GM18511 (cell line): ENCODE measurements at regions not wholly inside any gene's neighbourhood (a gene's known extent, or its start where the extent isn't known, plus 50 kb on each side); places are given as distances from the start of the nearest gene placed in this dataset.

Source experiments
- ATAC-seq: cut with Tn5 transposase; IDR thresholded peaks from one replicate; pipeline ENCODE4 v1.9.1; 2021; ENCODE audit warnings: mild to moderate bottlenecking, moderate library complexity; ENCODE audit not compliant: unreplicated experiment

DNA sequence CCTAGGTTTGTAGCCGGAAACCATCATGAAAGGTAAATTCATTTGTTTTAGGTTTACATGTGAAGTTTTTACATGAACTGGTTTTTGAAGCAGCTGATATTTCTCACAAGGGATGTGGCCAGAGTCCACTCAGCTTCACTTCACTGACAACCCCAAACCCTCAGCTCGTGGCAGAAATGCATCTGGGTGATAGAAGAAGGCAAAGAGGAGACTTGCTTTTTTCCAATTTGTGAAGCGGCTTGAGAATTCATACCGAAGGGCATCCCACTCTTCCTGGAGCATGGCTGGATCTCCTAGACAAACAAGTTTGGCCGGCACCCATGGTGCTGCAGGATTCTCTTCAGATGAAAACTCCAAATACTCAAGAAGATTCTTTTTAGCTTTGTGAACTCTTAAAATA lies 392.8 kb upstream of the CNR1 start:
- no peak for ATAC-seq

- ATAC-seq, result no peak
These were observed 390.5 kb upstream of the CNR1 start for GRCh38 chr6:88556663-88557062.

DNA sequence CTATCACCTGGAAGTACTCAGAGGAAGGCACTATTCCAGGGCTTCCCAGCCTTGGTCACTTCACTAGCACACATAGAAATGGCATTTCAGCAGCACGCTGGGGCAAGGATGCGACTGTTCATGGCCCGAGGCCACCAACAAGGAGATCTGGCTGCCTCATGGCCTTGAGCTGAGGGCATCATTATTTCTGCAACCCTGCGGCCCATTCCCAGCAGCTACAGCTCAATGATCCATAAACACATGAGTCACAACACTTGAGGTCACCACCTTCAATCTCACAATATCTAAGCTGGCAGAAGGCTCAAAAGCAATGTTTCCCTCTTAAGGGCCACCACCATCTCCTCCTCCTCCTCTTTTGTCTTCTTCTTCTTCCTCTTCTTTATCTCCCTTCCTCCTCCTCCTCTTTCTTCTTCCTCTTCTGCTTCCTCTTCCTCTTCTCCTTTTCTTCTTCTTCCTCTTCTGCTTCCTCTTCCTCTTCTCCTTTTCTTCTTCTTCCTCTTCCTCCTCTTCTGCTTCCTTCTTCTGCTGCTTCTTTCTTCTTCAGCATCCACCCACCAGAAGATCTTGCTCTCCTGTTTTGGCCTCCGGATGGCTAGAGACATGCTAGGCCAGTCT lies 382.9 kb upstream of the CNR1 start:
- ATAC-seq, result no peak

DNA sequence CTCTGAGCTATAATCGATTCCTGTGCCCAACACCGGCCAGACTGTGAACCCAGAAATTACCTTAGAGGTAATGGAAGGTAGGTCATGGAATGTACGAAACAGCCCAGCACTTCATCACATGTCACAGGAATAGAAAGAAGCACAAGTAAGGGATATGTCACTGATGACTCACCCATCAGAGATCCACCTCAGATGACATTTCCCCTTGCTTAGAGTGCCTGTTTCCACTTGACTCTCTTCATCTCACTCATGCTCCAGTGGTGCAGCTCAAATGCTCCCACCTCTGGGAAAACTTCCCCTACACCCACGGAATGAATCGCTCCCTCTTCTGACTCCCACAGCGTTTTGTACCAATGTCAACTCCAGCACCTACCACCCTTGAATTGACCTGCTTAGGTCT lies 381.6 kb upstream of the CNR1 start:
- ATAC-seq, result no peak

GRCh38 chr6:88545991-88546390 lies 379.8 kb upstream of the CNR1 start:
- no peak for ATAC-seq

GRCh38 chr6:88544986-88545612 lies 379.0 kb upstream of the CNR1 start:
- ATAC-seq, result no peak

GRCh38 chr6:88539295-88539764 lies 373.2 kb upstream of the CNR1 start:
- no peak for ATAC-seq

DNA sequence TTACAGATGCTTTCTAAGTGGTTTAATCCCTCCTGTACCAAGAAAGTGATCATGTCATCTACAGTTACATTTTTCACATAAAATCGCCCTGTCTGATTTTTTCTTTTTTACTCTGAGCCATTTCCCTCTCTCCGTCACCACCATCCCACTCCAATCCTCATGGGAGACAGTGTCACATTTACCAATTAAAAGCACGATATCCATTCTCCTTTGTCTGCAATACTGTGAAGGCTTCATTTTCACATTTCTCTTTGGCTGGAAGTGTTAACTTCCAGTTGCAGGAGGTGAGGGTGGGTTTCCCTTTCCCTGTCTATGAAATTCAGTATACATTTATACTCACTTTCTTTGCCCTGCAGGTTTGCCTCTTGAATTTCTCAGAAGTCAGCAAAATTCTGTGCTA lies 372.7 kb upstream of the CNR1 start:
- no peak for ATAC-seq

- ATAC-seq, result no peak
These were observed 372.1 kb upstream of the CNR1 start for GRCh38 chr6:88538130-88538706.

DNA sequence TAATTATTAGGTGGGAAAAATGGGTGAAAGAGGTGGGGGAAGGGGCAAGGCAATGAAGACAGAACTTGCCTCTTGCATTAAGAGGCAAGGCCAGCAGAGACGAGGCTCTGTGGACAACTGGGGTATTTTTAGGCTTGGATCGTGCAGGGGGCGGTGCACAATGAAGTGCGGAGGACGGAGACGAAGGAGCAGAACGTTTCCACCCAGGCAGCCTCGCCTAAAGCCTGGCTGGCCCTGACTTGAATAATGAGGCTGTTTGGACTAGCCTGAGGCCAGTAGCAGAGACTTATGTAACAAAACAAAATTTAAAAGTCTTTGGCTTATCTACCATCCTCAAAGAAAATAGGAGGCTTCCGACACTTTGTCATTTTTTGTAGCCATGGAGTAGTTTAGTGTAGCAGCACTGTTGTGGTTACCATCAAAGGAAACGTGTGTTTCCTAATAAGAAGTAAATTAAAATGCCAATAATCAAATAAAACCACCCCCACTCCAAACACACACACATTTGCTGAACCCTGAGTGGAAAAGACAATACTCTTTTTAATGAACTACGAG lies 370.0 kb upstream of the CNR1 start:
- ATAC-seq, result no peak

DNA sequence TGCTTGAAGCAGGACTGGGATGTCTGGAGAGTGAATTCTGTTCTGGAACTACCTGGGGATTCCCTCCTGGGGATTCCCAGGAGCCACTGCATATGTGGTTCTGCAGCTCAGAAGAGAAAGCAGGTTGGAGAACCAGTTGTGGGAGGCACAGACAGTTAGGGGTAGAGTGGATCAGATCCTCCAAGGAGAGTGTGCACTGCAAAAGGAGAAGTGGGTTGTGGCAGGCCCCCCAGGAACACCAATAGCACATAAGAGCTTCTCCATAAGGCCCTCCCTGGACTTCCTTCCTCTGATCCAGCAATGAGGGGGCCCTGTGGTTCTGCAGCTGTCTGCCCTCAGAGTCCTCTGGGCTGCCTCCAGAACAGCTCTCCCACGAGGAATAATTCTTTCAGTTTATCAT lies 369.2 kb upstream of the CNR1 start:
- ATAC-seq, result no peak

DNA sequence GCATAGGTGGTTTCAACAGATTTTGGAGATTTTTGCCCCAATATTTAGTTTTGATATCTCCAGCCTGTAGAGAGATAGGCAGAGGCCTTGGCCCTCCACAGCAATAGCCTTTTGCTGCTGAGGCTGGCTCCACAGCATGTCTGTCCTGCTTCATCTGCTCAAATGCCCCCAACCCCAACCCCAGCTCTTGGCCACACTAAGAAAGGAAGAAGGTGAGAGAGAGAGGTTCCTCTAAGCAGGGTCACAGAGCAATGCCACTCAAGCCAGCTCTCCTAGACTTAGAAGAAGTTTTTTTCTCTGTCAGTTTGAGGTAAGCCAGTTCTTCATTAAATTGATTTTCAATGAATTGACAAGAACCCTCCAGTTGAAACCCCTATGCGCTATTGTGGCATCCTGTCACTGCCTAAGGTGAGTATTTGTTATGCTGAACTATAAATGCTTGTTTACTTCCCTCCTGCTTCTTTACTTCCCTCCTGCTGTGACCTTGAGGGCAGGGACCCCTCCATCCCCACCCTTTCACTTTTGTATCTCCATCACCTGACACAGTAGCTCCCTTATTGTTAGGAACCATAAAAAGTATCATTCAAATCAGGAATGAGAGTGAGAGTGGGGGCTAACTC lies 366.2 kb upstream of the CNR1 start:
- no peak for ATAC-seq

- ATAC-seq, result no peak
These were observed 363.6 kb upstream of the CNR1 start for GRCh38 chr6:88529726-88530125.

DNA sequence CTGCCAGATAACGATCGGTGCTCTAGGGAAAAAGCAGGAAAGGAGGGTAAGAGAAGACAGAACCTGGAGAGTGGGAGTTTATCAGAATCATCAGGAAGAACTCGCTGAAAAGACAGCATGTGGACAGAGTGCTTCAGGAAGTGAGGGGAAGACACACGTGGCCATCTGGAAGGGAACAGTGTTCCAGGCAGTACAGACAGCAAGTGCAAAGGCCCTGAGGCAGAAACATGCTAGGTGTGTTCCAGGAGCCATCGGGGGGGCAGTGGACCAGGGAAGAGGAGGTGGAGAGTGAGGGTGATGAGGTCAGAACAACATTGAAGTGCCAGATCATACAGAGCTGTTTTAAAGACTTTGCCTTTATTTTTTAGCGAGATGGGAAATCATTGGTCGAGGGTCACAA lies 354.3 kb upstream of the CNR1 start:
- ATAC-seq, result no peak

DNA sequence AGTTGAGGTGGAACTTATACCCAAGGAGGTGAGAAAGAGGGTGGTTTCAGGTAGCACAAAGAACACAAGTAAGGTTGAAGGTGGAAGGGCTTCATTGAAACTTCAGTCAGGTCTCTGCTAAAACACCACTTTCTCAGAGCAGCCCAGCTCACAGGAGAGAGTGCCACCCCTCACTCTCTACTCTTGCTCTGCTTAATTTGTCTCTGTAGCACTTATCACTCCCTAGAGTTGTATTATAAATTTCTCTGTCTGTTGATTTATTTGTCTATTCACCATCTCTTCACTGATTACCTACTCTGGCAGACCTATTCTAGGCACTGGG lies 353.8 kb upstream of the CNR1 start:
- ATAC-seq, result no peak

DNA sequence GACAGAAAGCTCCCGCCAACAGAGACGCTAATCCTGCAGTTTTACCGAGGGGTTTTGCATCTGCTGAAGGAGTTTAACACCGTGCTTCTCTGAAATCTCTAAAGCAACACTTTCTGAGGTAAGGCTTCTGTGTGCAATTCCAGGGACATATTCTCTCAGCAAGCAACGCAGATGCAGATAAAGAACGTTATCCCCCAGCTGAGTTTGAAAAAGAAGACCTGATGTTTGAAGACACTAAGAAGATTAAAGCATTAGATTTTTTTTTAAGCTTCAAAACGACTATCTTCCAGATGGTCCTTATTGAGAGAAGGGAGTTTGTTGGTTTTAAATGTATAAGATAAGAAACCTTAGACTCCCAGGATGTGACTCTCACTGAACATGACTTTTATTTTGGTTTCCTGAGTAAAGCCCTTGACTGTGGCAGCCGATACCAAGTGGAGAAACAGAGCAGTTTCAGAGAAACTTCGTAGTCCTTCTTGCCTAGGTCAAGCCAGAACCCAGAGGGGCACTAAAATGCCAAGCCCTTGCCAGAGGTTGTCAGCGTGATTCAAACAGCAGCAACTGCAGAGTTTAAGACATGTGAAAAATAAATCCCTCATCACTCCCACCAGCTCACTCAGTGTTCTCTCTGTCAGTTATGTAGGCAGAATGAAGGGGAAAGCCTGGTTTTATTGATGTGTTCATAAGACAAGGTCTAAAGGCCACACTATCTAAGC lies 353.3 kb upstream of the CNR1 start:
- no peak for ATAC-seq

DNA sequence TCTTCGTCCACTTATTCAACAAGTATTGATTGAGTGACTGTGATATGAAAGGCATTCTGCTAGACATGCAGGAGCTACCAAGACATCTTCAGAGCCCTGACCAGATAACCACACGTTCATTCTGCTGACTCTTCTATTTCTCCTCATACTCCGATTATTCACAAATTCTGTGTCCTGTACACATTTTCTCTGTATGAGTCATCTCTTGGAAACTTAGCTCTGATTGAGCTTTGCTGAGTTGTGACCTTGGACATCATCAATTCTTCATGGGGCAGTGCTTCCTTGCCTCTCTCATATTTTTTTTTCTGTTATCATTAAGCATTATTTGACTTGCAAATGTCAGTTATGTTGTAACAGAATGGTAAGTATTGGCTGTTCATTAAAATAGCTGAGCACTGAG lies 351.6 kb upstream of the CNR1 start:
- no peak for ATAC-seq

- ATAC-seq, result no peak
These were observed 347.8 kb upstream of the CNR1 start for GRCh38 chr6:88513920-88514319.

GRCh38 chr6:88513471-88513870 lies 347.3 kb upstream of the CNR1 start:
- ATAC-seq, result no peak

DNA sequence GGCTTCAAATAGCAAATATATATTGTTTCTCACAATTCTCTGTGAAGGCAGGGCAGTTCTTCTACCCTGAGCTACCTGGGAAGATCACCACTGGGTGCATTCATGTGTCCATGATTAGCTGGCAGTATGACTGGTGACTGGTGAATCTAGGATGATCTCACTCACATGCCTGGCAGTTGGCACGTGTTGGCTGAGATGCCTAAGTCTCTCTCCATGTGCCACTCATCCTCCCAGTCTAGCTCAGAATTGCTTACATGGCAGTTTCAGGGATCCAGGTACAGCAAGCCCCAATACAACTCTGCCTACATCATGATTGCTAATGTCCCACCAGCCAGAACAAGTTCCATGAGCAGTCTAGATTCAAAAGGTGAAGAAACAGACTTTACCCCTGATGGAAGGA lies 346.8 kb upstream of the CNR1 start:
- no peak for ATAC-seq

GRCh38 chr6:88502391-88502790 lies 336.2 kb upstream of the CNR1 start:
- ATAC-seq, result no peak
